OCI-LY1 (cell line): ENCODE measurements at regions not wholly inside any gene's neighbourhood (a gene's known extent, or its start where the extent isn't known, plus 50 kb on each side); places are given as distances from the start of the nearest gene placed in this dataset.

ENCODE experiments used
- H2AFZ ChIP-seq: fragments of 200-600 bp; sonication (generic), shearing (Covaris generic); 2 replicates; pipeline ENCODE4 v1.6.0; 2014; ENCODE audit warnings: antibody characterized with exemption, mild to moderate bottlenecking, low read length
- H3F3A ChIP-seq: fragments of 200-600 bp; sonication (generic), shearing (Covaris generic); 2 replicates; pipeline ENCODE4 v1.6.0; 2014; ENCODE audit warnings: mild to moderate bottlenecking, antibody characterized with exemption, low read length, moderate library complexity; ENCODE audit not compliant: insufficient read depth
- H3K27ac ChIP-seq: fragments of 200-600 bp; sonication (generic); 2 replicates; pipeline ENCODE4 v1.5.1; 2014; ENCODE audit warnings: low read length, mixed run types, mild to moderate bottlenecking, low read depth; ENCODE audit not compliant: poor library complexity, severe bottlenecking
- H3K27me3 ChIP-seq: fragments of 200-600 bp; sonication (generic); 2 replicates; pipeline ENCODE4 v1.6.0; 2014; ENCODE audit warnings: antibody characterized with exemption, mild to moderate bottlenecking, low read length, moderate library complexity; ENCODE audit not compliant: insufficient read depth
- H3K36me3 ChIP-seq: fragments of 200-600 bp; sonication (generic); 2 replicates; pipeline ENCODE4 v1.6.1; 2014; ENCODE audit warnings: mild to moderate bottlenecking, antibody characterized with exemption, low read length, moderate library complexity, mixed read lengths; ENCODE audit not compliant: insufficient read depth
- H3K4me1 ChIP-seq: fragments of 200-600 bp; sonication (generic); 2 replicates; pipeline ENCODE4 v1.5.1; 2014; ENCODE audit warnings: mild to moderate bottlenecking, low read length, moderate library complexity; ENCODE audit not compliant: insufficient read depth, severe bottlenecking
- H3K4me2 ChIP-seq: fragments of 200-600 bp; sonication (generic), shearing (Covaris generic); 2 replicates; pipeline ENCODE4 v1.6.1; 2014; ENCODE audit warnings: low read length
- H3K4me3 ChIP-seq: fragments of 200-600 bp; sonication (generic); 2 replicates; pipeline ENCODE4 v1.5.1; 2014; ENCODE audit warnings: low read length, low read depth, mild to moderate bottlenecking, mixed read lengths; ENCODE audit not compliant: poor library complexity, severe bottlenecking
- H3K79me2 ChIP-seq: fragments of 200-600 bp; shearing (Covaris generic); 2 replicates; pipeline ENCODE4 v1.6.1; 2016; ENCODE audit warnings: mixed run types, low read length, mixed read lengths; ENCODE audit not compliant: insufficient read depth
- H3K9ac ChIP-seq: fragments of 200-600 bp; sonication (generic), shearing (Covaris generic); 2 replicates; pipeline ENCODE4 v1.6.1; 2014; ENCODE audit warnings: mild to moderate bottlenecking, low read length, mixed read lengths
- H3K9me2 ChIP-seq: fragments of 200-600 bp; sonication (generic), shearing (Covaris generic); 2 replicates; pipeline ENCODE4 v1.6.1; 2014; ENCODE audit warnings: low read depth, mild to moderate bottlenecking, low read length, mixed read lengths
- H3K9me3 ChIP-seq: fragments of 200-600 bp; shearing (Covaris generic); 2 replicates; pipeline ENCODE4 v1.6.1; 2014; ENCODE audit warnings: low read length, mixed read lengths
- H4K20me1 ChIP-seq: fragments of 200-600 bp; sonication (generic), shearing (Covaris generic); 2 replicates; pipeline ENCODE4 v1.6.0; 2016; ENCODE audit warnings: mild to moderate bottlenecking, low read length; ENCODE audit not compliant: insufficient read depth
- EZH2 ChIP-seq: fragments of 200-600 bp; sonication (generic), shearing (Covaris generic); IDR thresholded peaks from 2 replicates; pipeline ENCODE4 v1.8.0; 2017; ENCODE audit warnings: borderline replicate concordance, mixed run types, mild to moderate bottlenecking, antibody characterized with exemption, low read length, moderate library complexity, mixed read lengths
- TF ChIP-seq, protein P1 (sequence below): fragments of 200-600 bp; sonication (generic), shearing (Covaris generic); IDR thresholded peaks from 2 replicates; pipeline ENCODE4 v1.5.1; 2017; ENCODE audit warnings: mild to moderate bottlenecking, antibody characterized with exemption, low read length, moderate library complexity, mixed read lengths

DNA sequence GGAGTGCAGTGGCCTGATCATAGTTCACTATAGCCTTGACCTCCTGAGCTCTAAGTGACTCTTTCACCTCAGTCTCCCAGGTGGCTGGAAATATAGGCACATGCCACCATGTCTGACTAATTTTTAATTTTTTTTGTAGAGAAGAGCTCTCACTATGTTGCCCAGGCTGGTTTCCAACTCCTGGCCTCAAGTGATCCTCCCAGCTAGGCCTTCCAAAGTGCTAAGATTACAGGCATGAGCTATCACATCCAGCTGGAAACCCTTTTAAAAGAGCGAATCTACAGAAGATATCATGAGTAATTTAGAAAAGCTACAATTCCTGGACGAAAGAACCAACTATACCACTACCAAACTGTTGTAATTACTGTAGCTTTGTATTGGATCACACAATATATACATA is 394.4 kb upstream of the AUTS2 start:
- no peaks in the 10 kb centered on the region for H3K79me2 ChIP-seq
- no peak overlapping the region for H3K9ac ChIP-seq
- no peak overlapping the region for H3K4me2 ChIP-seq
- H3K4me3 ChIP-seq, result no peak overlapping the region
- H3K4me1 ChIP-seq, result peaks cover 8% of the 10 kb centered on the region
- peaks cover 15% of the 10 kb centered on the region; the same call in 1 of the 2 replicates for H3K9me3 ChIP-seq
- H3K36me3 ChIP-seq, result no peaks in the 10 kb centered on the region
- no peaks in the 10 kb centered on the region for H3F3A ChIP-seq
- H3K27me3 ChIP-seq, result no peaks in the 10 kb centered on the region
- no peaks in the 10 kb centered on the region; the same call in 1 of the 2 replicates for H3K9me2 ChIP-seq
- no peaks in the 10 kb centered on the region for H4K20me1 ChIP-seq
- H3K27ac ChIP-seq, result no peak overlapping the region
- TF ChIP-seq EZH2, result no peak
- TF ChIP-seq, protein P1, sequence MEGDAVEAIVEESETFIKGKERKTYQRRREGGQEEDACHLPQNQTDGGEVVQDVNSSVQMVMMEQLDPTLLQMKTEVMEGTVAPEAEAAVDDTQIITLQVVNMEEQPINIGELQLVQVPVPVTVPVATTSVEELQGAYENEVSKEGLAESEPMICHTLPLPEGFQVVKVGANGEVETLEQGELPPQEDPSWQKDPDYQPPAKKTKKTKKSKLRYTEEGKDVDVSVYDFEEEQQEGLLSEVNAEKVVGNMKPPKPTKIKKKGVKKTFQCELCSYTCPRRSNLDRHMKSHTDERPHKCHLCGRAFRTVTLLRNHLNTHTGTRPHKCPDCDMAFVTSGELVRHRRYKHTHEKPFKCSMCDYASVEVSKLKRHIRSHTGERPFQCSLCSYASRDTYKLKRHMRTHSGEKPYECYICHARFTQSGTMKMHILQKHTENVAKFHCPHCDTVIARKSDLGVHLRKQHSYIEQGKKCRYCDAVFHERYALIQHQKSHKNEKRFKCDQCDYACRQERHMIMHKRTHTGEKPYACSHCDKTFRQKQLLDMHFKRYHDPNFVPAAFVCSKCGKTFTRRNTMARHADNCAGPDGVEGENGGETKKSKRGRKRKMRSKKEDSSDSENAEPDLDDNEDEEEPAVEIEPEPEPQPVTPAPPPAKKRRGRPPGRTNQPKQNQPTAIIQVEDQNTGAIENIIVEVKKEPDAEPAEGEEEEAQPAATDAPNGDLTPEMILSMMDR, result no peak
- no peak overlapping the region for H2AFZ ChIP-seq

DNA sequence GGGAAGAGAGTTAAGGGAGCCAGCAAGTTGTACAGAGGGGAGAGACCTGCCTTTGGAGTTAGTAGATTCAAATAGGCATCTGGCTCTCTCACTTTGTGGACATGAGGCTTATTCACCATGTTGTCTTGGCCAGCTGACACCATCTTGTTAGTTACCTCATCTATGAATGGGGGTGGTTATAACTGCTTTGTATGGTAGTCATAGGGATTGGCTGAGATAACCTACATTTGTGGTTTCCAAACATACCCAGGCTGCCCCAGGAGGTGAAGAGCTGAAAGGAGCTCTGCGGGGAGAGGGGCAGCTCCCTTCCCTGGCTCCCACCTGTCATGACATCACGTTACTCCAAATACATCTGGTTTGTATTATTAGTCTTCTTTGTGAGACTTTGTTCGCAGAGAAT is 393.3 kb upstream of the AUTS2 start:
- Histone ChIP-seq H3K9me2 (no peaks in the 10 kb centered on the region; the same call in 1 of the 2 replicates), H3K27ac (no peak overlapping the region), H3K4me3 (no peak overlapping the region), H3K4me1 (no peaks in the 10 kb centered on the region), H3K9me3 (peaks cover 4% of the 10 kb centered on the region; the same call in 1 of the 2 replicates), H4K20me1 (no peaks in the 10 kb centered on the region), H2AFZ (no peak overlapping the region), H3F3A (no peaks in the 10 kb centered on the region), H3K27me3 (no peaks in the 10 kb centered on the region), H3K4me2 (no peak overlapping the region), H3K9ac (no peak overlapping the region), H3K36me3 (no peaks in the 10 kb centered on the region), H3K79me2 (no peaks in the 10 kb centered on the region)
- no peak for TF ChIP-seq EZH2
- TF ChIP-seq, protein P1, result no peak

DNA sequence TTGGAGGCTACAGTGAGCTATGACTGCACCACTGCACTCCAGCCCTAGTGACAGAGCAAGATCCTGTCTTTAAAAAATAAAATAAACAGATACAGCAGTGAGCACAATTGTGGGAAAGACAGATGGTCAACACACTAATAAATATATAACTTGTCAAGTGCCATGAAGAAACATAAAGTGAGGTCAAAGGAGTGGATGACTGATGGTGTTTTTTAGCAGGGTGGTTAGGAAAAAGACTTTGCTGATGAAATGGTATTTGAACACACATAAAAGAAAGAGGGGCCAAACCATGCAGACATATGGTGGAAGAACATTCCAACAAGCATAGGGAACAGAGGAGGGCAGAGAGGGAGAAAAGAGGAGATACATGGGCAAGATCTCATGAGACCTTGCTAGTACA is 392.7 kb upstream of the AUTS2 start:
- H3K36me3 ChIP-seq, result no peaks in the 10 kb centered on the region
- no peak overlapping the region for H3K27ac ChIP-seq
- no peaks in the 10 kb centered on the region for H3F3A ChIP-seq
- no peaks in the 10 kb centered on the region for H3K79me2 ChIP-seq
- H3K9me3 ChIP-seq, result 0 out of 2 replicates have a peak, but pooled peaks cover 2% of the 10 kb centered on the region
- H3K9ac ChIP-seq, result no peak overlapping the region
- H3K4me1 ChIP-seq, result no peaks in the 10 kb centered on the region
- no peak overlapping the region for H3K4me3 ChIP-seq
- no peak for TF ChIP-seq EZH2
- TF ChIP-seq, protein P1, result no peak
- no peak overlapping the region for H3K4me2 ChIP-seq
- no peaks in the 10 kb centered on the region; the same call in 1 of the 2 replicates for H3K9me2 ChIP-seq
- H2AFZ ChIP-seq, result no peak overlapping the region
- H3K27me3 ChIP-seq, result no peaks in the 10 kb centered on the region
- H4K20me1 ChIP-seq, result no peaks in the 10 kb centered on the region
